Adipocyte (in vitro differentiated cells): ENCODE measurements at regions not wholly inside any gene's neighbourhood (a gene's known extent, or its start where the extent isn't known, plus 50 kb on each side); places are given as distances from the start of the nearest gene placed in this dataset.

ENCODE experiments used
- DNase-seq: peaks from one replicate; pipeline ENCODE4 v3.0.0-alpha.2; 2015; ENCODE audit warnings: low read depth
- H3K27me3 ChIP-seq: replicated peaks from 2 replicates; pipeline ENCODE4 v1.7.0; 2013; ENCODE audit warnings: mild to moderate bottlenecking, low read length, moderate library complexity; ENCODE audit not compliant: control insufficient read depth, insufficient read depth
- H3K36me3 ChIP-seq: 2 replicates; pipeline ENCODE4 v1.7.0; 2013; ENCODE audit warnings: low read length, mild to moderate bottlenecking, moderate library complexity; ENCODE audit not compliant: control insufficient read depth, insufficient read depth, severe bottlenecking
- H3K4me1 ChIP-seq: 2 replicates; pipeline ENCODE4 v1.7.0; 2013; ENCODE audit warnings: mild to moderate bottlenecking, low read length, moderate library complexity; ENCODE audit not compliant: control insufficient read depth, insufficient read depth
- H3K4me3 ChIP-seq: 2 replicates; pipeline ENCODE4 v1.7.0; 2013; ENCODE audit warnings: mild to moderate bottlenecking, low read length, moderate library complexity
- H3K9ac ChIP-seq: 2 replicates; pipeline ENCODE4 v1.7.0; 2013; ENCODE audit warnings: mild to moderate bottlenecking, low read length, moderate library complexity
- H3K9me3 ChIP-seq: 2 replicates; pipeline ENCODE4 v1.7.0; 2013; ENCODE audit warnings: mild to moderate bottlenecking, low read length, moderate library complexity; ENCODE audit not compliant: control insufficient read depth

- Histone ChIP-seq H3K9ac (no peak overlapping the region), H3K36me3 (no peaks in the 10 kb centered on the region), H3K4me3 (no peak overlapping the region), H3K4me1 (peaks cover 13% of the 10 kb centered on the region), H3K27me3 (peaks cover 11% of the 10 kb centered on the region), H3K9me3 (peaks cover 1% of the 10 kb centered on the region)
- DNase-seq = no peak
Observed at GRCh38 chr3:184659797-184660301, 52.0 kb downstream of the MAGEF1 start.

DNA sequence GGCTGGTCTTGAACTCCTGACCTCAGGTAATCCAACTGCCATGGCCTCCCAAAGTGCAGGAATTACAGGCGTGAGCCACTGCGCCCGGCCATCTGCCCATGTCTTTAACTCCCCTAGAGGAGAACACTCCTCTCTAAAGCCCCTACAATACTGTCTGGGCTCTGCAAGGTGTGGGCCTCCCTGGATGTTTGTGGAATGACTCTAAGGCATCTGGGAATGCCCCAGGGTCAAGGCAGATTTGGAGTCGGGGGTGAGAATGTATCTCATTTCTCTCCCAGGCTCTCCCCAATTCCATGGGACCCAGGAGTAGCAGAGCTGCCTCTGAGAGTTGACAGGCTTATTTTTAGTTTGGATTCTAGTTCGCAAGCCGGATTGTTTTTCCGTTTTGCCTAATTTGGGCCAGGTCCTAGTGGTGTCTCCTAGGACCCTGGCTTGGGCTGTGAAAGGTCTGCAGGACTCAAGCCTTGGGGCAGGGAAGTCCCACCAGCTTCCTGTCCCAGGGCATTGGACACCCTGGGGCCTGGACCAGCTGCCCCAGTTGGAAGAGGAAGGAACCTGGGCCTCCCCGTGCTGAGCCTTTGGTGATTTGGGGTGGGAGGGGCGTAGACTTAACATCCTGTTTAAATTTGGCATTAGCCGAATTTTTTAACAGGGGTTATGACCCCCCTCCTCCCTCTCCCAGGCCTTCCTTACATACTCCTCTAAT is 53.5 kb downstream of the MAGEF1 start:
- Histone ChIP-seq H3K4me3 (no peak overlapping the region), H3K9ac (no peak overlapping the region), H3K4me1 (peaks cover 13% of the 10 kb centered on the region), H3K36me3 (no peaks in the 10 kb centered on the region), H3K27me3 (peaks cover 10% of the 10 kb centered on the region), H3K9me3 (peaks cover 11% of the 10 kb centered on the region)
- DNase-seq = no peak

- Histone ChIP-seq H3K4me1 (peaks cover 8% of the 10 kb centered on the region), H3K27me3 (peaks cover 10% of the 10 kb centered on the region), H3K4me3 (no peak overlapping the region), H3K9me3 (peaks cover 11% of the 10 kb centered on the region), H3K9ac (no peak overlapping the region), H3K36me3 (no peaks in the 10 kb centered on the region)
- peak; percentile 28 for DNase-seq
Observed at GRCh38 chr3:184656829-184657681, 54.8 kb downstream of the MAGEF1 start.

GRCh38 chr3:184656458-184656828 is 55.4 kb downstream of the MAGEF1 start:
- H3K9me3 ChIP-seq = peaks cover 11% of the 10 kb centered on the region
- H3K36me3 ChIP-seq = no peaks in the 10 kb centered on the region
- H3K4me3 ChIP-seq = no peak overlapping the region
- peaks cover 10% of the 10 kb centered on the region for H3K27me3 ChIP-seq
- H3K4me1 ChIP-seq = peaks cover 8% of the 10 kb centered on the region
- no peak overlapping the region for H3K9ac ChIP-seq
- DNase-seq = no peak

GRCh38 chr3:184655597-184655996 is 56.3 kb downstream of the MAGEF1 start:
- no peak overlapping the region for H3K9ac ChIP-seq
- no peaks in the 10 kb centered on the region for H3K36me3 ChIP-seq
- H3K27me3 ChIP-seq = peaks cover 10% of the 10 kb centered on the region
- peaks cover 8% of the 10 kb centered on the region for H3K4me1 ChIP-seq
- DNase-seq = no peak
- no peak overlapping the region for H3K4me3 ChIP-seq
- peaks cover 11% of the 10 kb centered on the region for H3K9me3 ChIP-seq

DNA sequence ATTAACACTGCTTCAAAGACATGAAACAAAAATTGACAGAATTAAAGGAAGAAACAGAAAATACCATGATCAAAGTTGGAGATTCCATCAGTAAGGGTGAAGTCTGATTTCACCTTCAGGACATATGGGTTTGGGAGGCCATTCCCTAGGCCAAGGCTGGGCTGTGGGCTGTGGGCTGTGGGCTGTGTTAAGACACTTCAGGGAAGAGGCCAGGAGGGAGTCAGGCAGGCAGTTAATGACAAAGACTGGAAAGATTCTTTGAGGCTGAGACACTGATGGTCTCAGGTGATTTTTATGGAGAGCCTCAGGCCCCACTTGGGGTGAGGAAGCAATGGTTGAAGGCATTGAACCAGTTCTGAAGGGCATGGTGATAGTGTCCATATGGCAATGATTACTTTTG is 57.5 kb downstream of the MAGEF1 start:
- Histone ChIP-seq H3K36me3 (no peaks in the 10 kb centered on the region), H3K9ac (no peak overlapping the region), H3K9me3 (peaks cover 11% of the 10 kb centered on the region), H3K4me3 (no peak overlapping the region), H3K27me3 (peaks cover 10% of the 10 kb centered on the region), H3K4me1 (peaks cover 8% of the 10 kb centered on the region)
- DNase-seq = no peak

- peaks cover 11% of the 10 kb centered on the region for H3K9me3 ChIP-seq
- H3K9ac ChIP-seq = no peak overlapping the region
- no peak for DNase-seq
- peaks cover 3% of the 10 kb centered on the region for H3K27me3 ChIP-seq
- peaks cover 8% of the 10 kb centered on the region for H3K4me1 ChIP-seq
- H3K36me3 ChIP-seq = no peaks in the 10 kb centered on the region
- H3K4me3 ChIP-seq = no peak overlapping the region
Observed at GRCh38 chr3:184652465-184652864, 59.4 kb downstream of the MAGEF1 start.

DNA sequence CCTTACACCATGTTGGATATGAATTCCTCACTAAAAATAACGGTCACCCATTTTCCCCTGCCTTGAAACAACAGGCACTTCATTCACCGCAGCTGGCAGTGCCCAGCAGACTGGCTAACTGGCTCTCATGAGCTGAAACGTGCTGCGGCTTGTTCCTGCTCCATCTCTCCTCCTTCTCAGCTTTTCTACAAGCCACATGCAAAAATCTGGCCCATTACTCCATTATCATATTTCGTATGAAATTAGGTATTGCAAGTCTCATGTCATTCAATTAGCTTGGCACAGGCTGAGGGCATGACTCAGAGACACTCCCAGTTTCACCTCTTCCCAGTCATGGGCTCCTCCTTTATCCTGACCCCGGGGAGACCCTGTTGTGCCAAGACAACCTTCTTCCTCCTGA is 60.0 kb downstream of the MAGEF1 start:
- Histone ChIP-seq H3K27me3 (peaks cover 3% of the 10 kb centered on the region), H3K4me1 (peaks cover 8% of the 10 kb centered on the region), H3K36me3 (no peaks in the 10 kb centered on the region), H3K4me3 (no peak overlapping the region), H3K9ac (no peak overlapping the region), H3K9me3 (peaks cover 11% of the 10 kb centered on the region)
- DNase-seq = no peak

- DNase-seq = no peak
- Histone ChIP-seq H3K36me3 (no peaks in the 10 kb centered on the region), H3K4me1 (no peaks in the 10 kb centered on the region), H3K4me3 (no peak overlapping the region), H3K27me3 (peaks cover 8% of the 10 kb centered on the region), H3K9me3 (no peaks in the 10 kb centered on the region), H3K9ac (no peak overlapping the region)
Observed at GRCh38 chr3:184648636-184649035, 63.2 kb downstream of the MAGEF1 start.

DNA sequence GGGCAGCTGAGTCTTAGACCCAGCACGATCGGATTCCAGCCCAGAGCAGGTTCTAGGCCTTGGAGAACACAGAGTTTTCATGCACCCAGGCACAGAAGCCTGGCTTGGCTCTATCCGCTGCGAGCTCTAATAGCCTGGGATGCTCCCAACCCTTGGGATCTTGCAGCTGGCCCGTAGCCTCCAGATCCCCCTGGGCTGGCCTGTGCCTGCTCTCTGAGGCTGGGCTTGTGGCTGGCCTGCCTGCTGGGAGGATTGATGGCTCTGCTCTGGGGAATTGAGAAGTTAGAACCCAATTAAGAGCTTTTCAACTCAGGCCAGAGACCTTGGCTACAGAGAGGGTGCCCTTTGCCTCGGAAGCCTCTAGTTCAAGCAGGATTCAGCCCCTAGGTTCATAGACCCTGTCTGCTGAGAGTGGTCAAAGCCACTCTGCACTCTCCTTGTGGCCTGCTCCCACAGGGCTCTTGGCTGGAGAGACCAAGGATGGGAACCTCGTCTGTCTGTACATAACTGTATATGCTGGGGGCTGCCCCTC is 64.4 kb downstream of the MAGEF1 start:
- Histone ChIP-seq H3K27me3 (peaks cover 19% of the 10 kb centered on the region), H3K9ac (no peak overlapping the region), H3K4me1 (no peaks in the 10 kb centered on the region), H3K9me3 (no peaks in the 10 kb centered on the region), H3K4me3 (no peak overlapping the region), H3K36me3 (no peaks in the 10 kb centered on the region)
- DNase-seq = no peak

DNA sequence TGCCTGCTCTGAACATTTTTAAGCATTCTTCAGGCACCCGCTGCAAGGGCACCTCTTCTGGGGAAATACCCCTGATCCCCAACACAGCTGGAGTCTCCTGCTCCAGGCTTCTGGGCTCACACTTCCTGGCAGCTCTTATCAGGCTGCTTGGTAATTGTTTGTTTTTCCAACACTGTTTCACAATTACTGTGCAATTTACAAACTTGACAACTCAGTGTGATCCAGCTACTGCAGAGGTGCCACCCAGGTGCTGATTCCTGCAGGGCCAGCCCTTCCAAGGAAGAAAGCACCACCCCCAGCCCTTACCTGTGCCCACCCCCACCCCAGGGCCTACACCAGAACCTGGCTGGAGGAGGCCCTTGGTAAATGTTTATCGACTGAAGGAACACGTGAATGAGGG is 66.5 kb downstream of the MAGEF1 start:
- no peak overlapping the region for H3K4me3 ChIP-seq
- no peaks in the 10 kb centered on the region for H3K36me3 ChIP-seq
- H3K4me1 ChIP-seq = no peaks in the 10 kb centered on the region
- no peaks in the 10 kb centered on the region for H3K9me3 ChIP-seq
- no peak overlapping the region for H3K9ac ChIP-seq
- DNase-seq = no peak
- peaks cover 25% of the 10 kb centered on the region for H3K27me3 ChIP-seq
